ENCODE measurements at regions not wholly inside any gene's neighbourhood (a gene's known extent, or its start where the extent isn't known, plus 50 kb on each side); places are given as distances from the start of the nearest gene placed in this dataset.

GRCh38 chr2:58939388-58939787 is 698.3 kb upstream of the FANCL start:
- H3K9me3 ChIP-seq (ENCODE audit: control insufficient read depth in 1 of 2, low read length in 2 of 2): no peaks in the 10 kb centered on the region
- CTCF ChIA-PET (ENCODE audit: partially characterized antibody): no interaction called here
- H3K4me3 ChIP-seq (ENCODE audit: low read length in 2 of 2): no peak overlapping the region
- no peaks in the 10 kb centered on the region for H3K27me3 ChIP-seq (ENCODE audit: insufficient read depth, low read length)
- Mint-ChIP-seq H3K4me3 (no peak overlapping the region), H3K27ac (no peak overlapping the region), H3K27me3 (peaks cover 0 to 2% of the 10 kb centered on the region in 2 donors), H3K4me1 (no peaks in the 10 kb centered on the region), H3K9me3 (peaks cover 0 to 11% (median 3%) of the 10 kb centered on the region in 8 donors), H3K36me3 (no peaks in the 10 kb centered on the region)
- H3K36me3 ChIP-seq (ENCODE audit: insufficient read depth, low read length): no peaks in the 10 kb centered on the region
- H3K27ac ChIP-seq (ENCODE audit: low read depth, low read length): no peak overlapping the region
- POLR2A ChIA-PET (ENCODE audit: partially characterized antibody): no interaction called here
- intact Hi-C loops (cut with micrococcal nuclease): no loop called here
- H3K4me1 ChIP-seq (ENCODE audit: insufficient read depth, low read length): no peaks in the 10 kb centered on the region
- no peak for DNase-seq

- Histone ChIP-seq H3K4me3 (ENCODE audit: low read length in 2 of 2) (no peak overlapping the region), H3K27ac (ENCODE audit: low read depth, low read length) (no peak overlapping the region), H3K27me3 (ENCODE audit: insufficient read depth, low read length) (no peaks in the 10 kb centered on the region), H3K4me1 (ENCODE audit: insufficient read depth, low read length) (no peaks in the 10 kb centered on the region), H3K9me3 (ENCODE audit: control insufficient read depth in 1 of 2, low read length in 2 of 2) (no peaks in the 10 kb centered on the region), H3K36me3 (ENCODE audit: insufficient read depth, low read length) (no peaks in the 10 kb centered on the region)
- POLR2A ChIA-PET (ENCODE audit: partially characterized antibody): no interaction called here
- no peak overlapping the region for H3K4me3 Mint-ChIP-seq
- no peaks in the 10 kb centered on the region for H3K36me3 Mint-ChIP-seq
- CTCF ChIA-PET (ENCODE audit: partially characterized antibody): no interaction called here
- H3K4me1 Mint-ChIP-seq: no peaks in the 10 kb centered on the region
- intact Hi-C loops (cut with micrococcal nuclease): no loop called here
- no peak for DNase-seq
- no peak overlapping the region for H3K27ac Mint-ChIP-seq
- peaks cover 0 to 9% (median 3%) of the 10 kb centered on the region in 8 donors for H3K9me3 Mint-ChIP-seq
- H3K27me3 Mint-ChIP-seq: peaks cover 0 to 2% of the 10 kb centered on the region in 2 donors
Measured at GRCh38 chr2:58938988-58939387, 697.9 kb upstream of the FANCL start.

GRCh38 chr2:58932801-58933200 is 691.7 kb upstream of the FANCL start:
- no peaks in the 10 kb centered on the region for H3K4me1 ChIP-seq (ENCODE audit: insufficient read depth, low read length)
- Mint-ChIP-seq H3K4me3 (no peak overlapping the region), H3K36me3 (no peaks in the 10 kb centered on the region), H3K27ac (no peak overlapping the region), H3K27me3 (no peaks in the 10 kb centered on the region), H3K9me3 (no peaks in the 10 kb centered on the region), H3K4me1 (no peaks in the 10 kb centered on the region)
- ChIA-PET POLR2A (ENCODE audit: partially characterized antibody) (no interaction called here), CTCF (ENCODE audit: partially characterized antibody) (no interaction called here)
- no peak overlapping the region for H3K4me3 ChIP-seq (ENCODE audit: low read length in 2 of 2)
- intact Hi-C loops (cut with micrococcal nuclease): no loop called here
- no peaks in the 10 kb centered on the region for H3K36me3 ChIP-seq (ENCODE audit: insufficient read depth, low read length)
- DNase-seq: no peak
- no peaks in the 10 kb centered on the region for H3K9me3 ChIP-seq (ENCODE audit: control insufficient read depth in 1 of 2, low read length in 2 of 2)
- no peak overlapping the region for H3K27ac ChIP-seq (ENCODE audit: low read depth, low read length)
- H3K27me3 ChIP-seq (ENCODE audit: insufficient read depth, low read length): no peaks in the 10 kb centered on the region

GRCh38 chr2:58930537-58930936 is 689.4 kb upstream of the FANCL start:
- H3K27ac ChIP-seq (ENCODE audit: low read depth, low read length): no peak overlapping the region
- intact Hi-C loops (cut with micrococcal nuclease): no loop called here
- POLR2A ChIA-PET (ENCODE audit: partially characterized antibody): no interaction called here
- no peak overlapping the region for H3K27ac Mint-ChIP-seq
- H3K4me3 ChIP-seq (ENCODE audit: low read length in 2 of 2): no peak overlapping the region
- no peaks in the 10 kb centered on the region for H3K36me3 ChIP-seq (ENCODE audit: insufficient read depth, low read length)
- no peaks in the 10 kb centered on the region for H3K4me1 Mint-ChIP-seq
- peaks cover 0 to 2% (median 0%) of the 10 kb centered on the region in 8 donors for H3K9me3 Mint-ChIP-seq
- no peak overlapping the region for H3K4me3 Mint-ChIP-seq
- H3K4me1 ChIP-seq (ENCODE audit: insufficient read depth, low read length): no peaks in the 10 kb centered on the region
- H3K27me3 ChIP-seq (ENCODE audit: insufficient read depth, low read length): no peaks in the 10 kb centered on the region
- no peaks in the 10 kb centered on the region for H3K27me3 Mint-ChIP-seq
- DNase-seq: no peak
- CTCF ChIA-PET (ENCODE audit: partially characterized antibody): no interaction called here
- H3K36me3 Mint-ChIP-seq: no peaks in the 10 kb centered on the region
- no peaks in the 10 kb centered on the region for H3K9me3 ChIP-seq (ENCODE audit: control insufficient read depth in 1 of 2, low read length in 2 of 2)

- H3K27ac ChIP-seq (ENCODE audit: low read depth, low read length): no peak overlapping the region
- H3K9me3 Mint-ChIP-seq: peaks cover 0 to 3% (median 0%) of the 10 kb centered on the region in 8 donors
- ChIA-PET POLR2A (ENCODE audit: partially characterized antibody) (no interaction called here), CTCF (ENCODE audit: partially characterized antibody) (no interaction called here)
- H3K4me1 Mint-ChIP-seq: no peaks in the 10 kb centered on the region
- no peaks in the 10 kb centered on the region for H3K27me3 Mint-ChIP-seq
- no peaks in the 10 kb centered on the region for H3K4me1 ChIP-seq (ENCODE audit: insufficient read depth, low read length)
- H3K4me3 Mint-ChIP-seq: no peak overlapping the region
- H3K9me3 ChIP-seq (ENCODE audit: control insufficient read depth in 1 of 2, low read length in 2 of 2): no peaks in the 10 kb centered on the region
- no peaks in the 10 kb centered on the region for H3K36me3 Mint-ChIP-seq
- no peaks in the 10 kb centered on the region for H3K36me3 ChIP-seq (ENCODE audit: insufficient read depth, low read length)
- H3K27me3 ChIP-seq (ENCODE audit: insufficient read depth, low read length): no peaks in the 10 kb centered on the region
- no peak overlapping the region for H3K27ac Mint-ChIP-seq
- intact Hi-C loops (cut with micrococcal nuclease): no loop called here
- DNase-seq: no peak
- H3K4me3 ChIP-seq (ENCODE audit: low read length in 2 of 2): no peak overlapping the region
Measured at GRCh38 chr2:58928973-58929372, 687.8 kb upstream of the FANCL start.

- Histone ChIP-seq H3K36me3 (ENCODE audit: insufficient read depth, low read length) (no peaks in the 10 kb centered on the region), H3K27me3 (ENCODE audit: insufficient read depth, low read length) (no peaks in the 10 kb centered on the region), H3K9me3 (ENCODE audit: control insufficient read depth in 1 of 2, low read length in 2 of 2) (no peaks in the 10 kb centered on the region), H3K4me3 (ENCODE audit: low read length in 2 of 2) (no peak overlapping the region), H3K4me1 (ENCODE audit: insufficient read depth, low read length) (no peaks in the 10 kb centered on the region), H3K27ac (ENCODE audit: low read depth, low read length) (no peak overlapping the region)
- no peaks in the 10 kb centered on the region for H3K36me3 Mint-ChIP-seq
- no peak overlapping the region for H3K27ac Mint-ChIP-seq
- H3K4me3 Mint-ChIP-seq: no peak overlapping the region
- intact Hi-C loops (cut with micrococcal nuclease): no loop called here
- no peak for DNase-seq
- ChIA-PET POLR2A (ENCODE audit: partially characterized antibody) (no interaction called here), CTCF (ENCODE audit: partially characterized antibody) (no interaction called here)
- H3K9me3 Mint-ChIP-seq: peaks cover 0 to 3% (median 0%) of the 10 kb centered on the region in 8 donors
- no peaks in the 10 kb centered on the region for H3K4me1 Mint-ChIP-seq
- H3K27me3 Mint-ChIP-seq: no peaks in the 10 kb centered on the region
Measured at GRCh38 chr2:58928391-58928790, 687.3 kb upstream of the FANCL start.

GRCh38 chr2:58926112-58926511 is 685.0 kb upstream of the FANCL start:
- no peaks in the 10 kb centered on the region for H3K4me1 Mint-ChIP-seq
- H3K4me1 ChIP-seq (ENCODE audit: insufficient read depth, low read length): no peaks in the 10 kb centered on the region
- H3K27me3 Mint-ChIP-seq: peaks cover 0 to 2% of the 10 kb centered on the region in 2 donors
- H3K4me3 Mint-ChIP-seq: no peak overlapping the region
- ChIA-PET POLR2A (ENCODE audit: partially characterized antibody) (no interaction called here), CTCF (ENCODE audit: partially characterized antibody) (no interaction called here)
- H3K4me3 ChIP-seq (ENCODE audit: low read length in 2 of 2): no peak overlapping the region
- H3K36me3 Mint-ChIP-seq: no peaks in the 10 kb centered on the region
- intact Hi-C loops (cut with micrococcal nuclease): no loop called here
- H3K9me3 ChIP-seq (ENCODE audit: control insufficient read depth in 1 of 2, low read length in 2 of 2): no peaks in the 10 kb centered on the region
- no peak overlapping the region for H3K27ac Mint-ChIP-seq
- DNase-seq: no peak
- H3K27ac ChIP-seq (ENCODE audit: low read depth, low read length): no peak overlapping the region
- no peaks in the 10 kb centered on the region for H3K36me3 ChIP-seq (ENCODE audit: insufficient read depth, low read length)
- peaks cover 0 to 7% (median under 1%) of the 10 kb centered on the region in 8 donors for H3K9me3 Mint-ChIP-seq
- no peaks in the 10 kb centered on the region for H3K27me3 ChIP-seq (ENCODE audit: insufficient read depth, low read length)

DNA sequence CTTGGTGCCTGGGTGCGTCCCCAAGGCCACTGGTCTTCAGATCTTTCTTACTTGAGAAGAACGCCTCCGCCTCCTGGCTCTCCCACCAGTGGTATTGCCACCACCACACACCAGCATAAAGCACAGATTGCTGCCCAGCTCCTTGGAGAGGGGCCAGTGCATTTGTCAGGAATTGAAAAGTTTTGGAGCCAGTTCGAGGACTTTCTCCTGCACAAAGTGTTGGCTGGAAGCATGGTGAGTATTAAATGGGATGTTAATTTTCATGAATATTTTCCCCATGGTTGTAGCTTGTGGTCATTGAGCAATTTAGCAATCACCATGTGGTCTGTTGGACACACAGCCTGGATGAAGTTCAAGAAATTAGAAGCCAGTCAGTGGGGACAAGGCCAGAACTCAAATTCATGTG is 684.6 kb upstream of the FANCL start:
- H3K27me3 ChIP-seq (ENCODE audit: insufficient read depth, low read length): no peaks in the 10 kb centered on the region
- Mint-ChIP-seq H3K4me1 (no peaks in the 10 kb centered on the region), H3K9me3 (peaks cover 0 to 7% (median under 1%) of the 10 kb centered on the region in 8 donors), H3K27ac (no peak overlapping the region), H3K4me3 (peak overlapping the region in 1 of 8 donors; percentile 42), H3K36me3 (no peaks in the 10 kb centered on the region), H3K27me3 (peaks cover 0 to 2% of the 10 kb centered on the region in 2 donors)
- no peaks in the 10 kb centered on the region for H3K4me1 ChIP-seq (ENCODE audit: insufficient read depth, low read length)
- DNase-seq: no peak
- H3K27ac ChIP-seq (ENCODE audit: low read depth, low read length): no peak overlapping the region
- ChIA-PET POLR2A (ENCODE audit: partially characterized antibody) (no interaction called here), CTCF (ENCODE audit: partially characterized antibody) (no interaction called here)
- no peaks in the 10 kb centered on the region for H3K36me3 ChIP-seq (ENCODE audit: insufficient read depth, low read length)
- intact Hi-C loops (cut with micrococcal nuclease): no loop called here
- no peaks in the 10 kb centered on the region for H3K9me3 ChIP-seq (ENCODE audit: control insufficient read depth in 1 of 2, low read length in 2 of 2)
- no peak overlapping the region for H3K4me3 ChIP-seq (ENCODE audit: low read length in 2 of 2)
